ENCODE measurements at regions not wholly inside any gene's neighbourhood (a gene's known extent, or its start where the extent isn't known, plus 50 kb on each side); places are given as distances from the start of the nearest gene placed in this dataset.

- H3F3A ChIP-seq (ENCODE audit: insufficient read depth, low read length), result no peaks in the 10 kb centered on the region
- no peak for DNase-seq
These were observed 1802.0 kb downstream of the SUCLG1 start for GRCh38 chr2:82657106-82657505.

GRCh38 chr2:82656420-82656819 is 1802.7 kb downstream of the SUCLG1 start:
- Histone ChIP-seq H3K9me2 (replicated peaks; ENCODE audit: insufficient read depth, low read length) (no peaks in the 10 kb centered on the region), H3K79me2 (ENCODE audit: low read length) (no peaks in the 10 kb centered on the region), H3K4me3 (ENCODE audit: low read length) (no peak overlapping the region), H3K27ac (ENCODE audit: low read length) (no peak overlapping the region), H3F3A (ENCODE audit: insufficient read depth, low read length) (no peaks in the 10 kb centered on the region), H3K4me1 (ENCODE audit: low read length) (no peaks in the 10 kb centered on the region), H3K36me3 (replicated peaks; ENCODE audit: insufficient read depth, low read length) (no peaks in the 10 kb centered on the region), H3K9ac (ENCODE audit: low read length) (no peak overlapping the region), H3K4me2 (ENCODE audit: low read depth, low read length) (no peak overlapping the region), H2AFZ (ENCODE audit: low read length) (no peak overlapping the region), H3K27me3 (replicated peaks; ENCODE audit: insufficient read depth, low read length) (no peaks in the 10 kb centered on the region), H3K9me3 (replicated peaks; ENCODE audit: insufficient read depth, low read length) (no peaks in the 10 kb centered on the region), H4K20me1 (ENCODE audit: insufficient read depth, low read length) (no peaks in the 10 kb centered on the region)
- TF ChIP-seq EZH2phosphoT487 (IDR thresholded peaks at IDR 0.05; ENCODE audit: low read length), result no peak
- TF ChIP-seq EZH2 (optimal IDR thresholded peaks at IDR 0.05; ENCODE audit: low read depth, low read length), result no peak
- TF ChIP-seq, protein P1, sequence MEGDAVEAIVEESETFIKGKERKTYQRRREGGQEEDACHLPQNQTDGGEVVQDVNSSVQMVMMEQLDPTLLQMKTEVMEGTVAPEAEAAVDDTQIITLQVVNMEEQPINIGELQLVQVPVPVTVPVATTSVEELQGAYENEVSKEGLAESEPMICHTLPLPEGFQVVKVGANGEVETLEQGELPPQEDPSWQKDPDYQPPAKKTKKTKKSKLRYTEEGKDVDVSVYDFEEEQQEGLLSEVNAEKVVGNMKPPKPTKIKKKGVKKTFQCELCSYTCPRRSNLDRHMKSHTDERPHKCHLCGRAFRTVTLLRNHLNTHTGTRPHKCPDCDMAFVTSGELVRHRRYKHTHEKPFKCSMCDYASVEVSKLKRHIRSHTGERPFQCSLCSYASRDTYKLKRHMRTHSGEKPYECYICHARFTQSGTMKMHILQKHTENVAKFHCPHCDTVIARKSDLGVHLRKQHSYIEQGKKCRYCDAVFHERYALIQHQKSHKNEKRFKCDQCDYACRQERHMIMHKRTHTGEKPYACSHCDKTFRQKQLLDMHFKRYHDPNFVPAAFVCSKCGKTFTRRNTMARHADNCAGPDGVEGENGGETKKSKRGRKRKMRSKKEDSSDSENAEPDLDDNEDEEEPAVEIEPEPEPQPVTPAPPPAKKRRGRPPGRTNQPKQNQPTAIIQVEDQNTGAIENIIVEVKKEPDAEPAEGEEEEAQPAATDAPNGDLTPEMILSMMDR (IDR thresholded peaks at IDR 0.05; ENCODE audit: low read length), result no peak
- no peak for DNase-seq

More at GRCh38 chr2:82657106-82657505, 1802.0 kb downstream of the SUCLG1 start:
- Histone ChIP-seq H3K4me1 (ENCODE audit: low read length) (no peaks in the 10 kb centered on the region), H4K20me1 (ENCODE audit: insufficient read depth, low read length) (no peaks in the 10 kb centered on the region), H3K9me3 (replicated peaks; ENCODE audit: insufficient read depth, low read length) (no peaks in the 10 kb centered on the region), H2AFZ (ENCODE audit: low read length) (no peak overlapping the region), H3K4me3 (ENCODE audit: low read length) (no peak overlapping the region), H3K36me3 (replicated peaks; ENCODE audit: insufficient read depth, low read length) (no peaks in the 10 kb centered on the region), H3K9ac (ENCODE audit: low read length) (no peak overlapping the region), H3K27me3 (replicated peaks; ENCODE audit: insufficient read depth, low read length) (no peaks in the 10 kb centered on the region), H3K4me2 (ENCODE audit: low read depth, low read length) (no peak overlapping the region), H3K27ac (ENCODE audit: low read length) (no peak overlapping the region), H3K79me2 (ENCODE audit: low read length) (no peaks in the 10 kb centered on the region), H3K9me2 (replicated peaks; ENCODE audit: insufficient read depth, low read length) (no peaks in the 10 kb centered on the region)
- TF ChIP-seq EZH2 (optimal IDR thresholded peaks at IDR 0.05; ENCODE audit: low read depth, low read length) (no peak), EZH2phosphoT487 (IDR thresholded peaks at IDR 0.05; ENCODE audit: low read length) (no peak)
- TF ChIP-seq, protein P1 (IDR thresholded peaks at IDR 0.05; ENCODE audit: low read length), result no peak

GRCh38 chr2:82652117-82652516 is 1807.0 kb downstream of the SUCLG1 start:
- no peaks in the 10 kb centered on the region for H3K9me2 ChIP-seq (replicated peaks; ENCODE audit: insufficient read depth, low read length)
- no peaks in the 10 kb centered on the region for H3K9me3 ChIP-seq (replicated peaks; ENCODE audit: insufficient read depth, low read length)
- no peaks in the 10 kb centered on the region for H4K20me1 ChIP-seq (ENCODE audit: insufficient read depth, low read length)
- no peak overlapping the region for H2AFZ ChIP-seq (ENCODE audit: low read length)
- no peaks in the 10 kb centered on the region for H3K36me3 ChIP-seq (replicated peaks; ENCODE audit: insufficient read depth, low read length)
- no peak for DNase-seq
- H3K4me3 ChIP-seq (ENCODE audit: low read length), result no peak overlapping the region
- no peaks in the 10 kb centered on the region for H3K4me1 ChIP-seq (ENCODE audit: low read length)
- TF ChIP-seq EZH2 (optimal IDR thresholded peaks at IDR 0.05; ENCODE audit: low read depth, low read length), result no peak
- TF ChIP-seq EZH2phosphoT487 (IDR thresholded peaks at IDR 0.05; ENCODE audit: low read length), result no peak
- TF ChIP-seq, protein P1 (IDR thresholded peaks at IDR 0.05; ENCODE audit: low read length), result no peak
- no peak overlapping the region for H3K4me2 ChIP-seq (ENCODE audit: low read depth, low read length)
- H3F3A ChIP-seq (ENCODE audit: insufficient read depth, low read length), result no peaks in the 10 kb centered on the region
- H3K9ac ChIP-seq (ENCODE audit: low read length), result no peak overlapping the region
- H3K79me2 ChIP-seq (ENCODE audit: low read length), result no peaks in the 10 kb centered on the region
- no peaks in the 10 kb centered on the region for H3K27me3 ChIP-seq (replicated peaks; ENCODE audit: insufficient read depth, low read length)
- no peak overlapping the region for H3K27ac ChIP-seq (ENCODE audit: low read length)
